ENCODE measurements at regions not wholly inside any gene's neighbourhood (a gene's known extent, or its start where the extent isn't known, plus 50 kb on each side); places are given as distances from the start of the nearest gene placed in this dataset.

GRCh38 chr11:70603756-70604211, 205.5 kb downstream of the CTTN start:
- DNase-seq (ENCODE audit: extremely low spot score), result no peak
- Histone ChIP-seq H3K4me1 (ENCODE audit: insufficient read depth) (no peaks in the 10 kb centered on the region), H3K4me3 (ENCODE audit: low read depth, low read length) (no peak overlapping the region), H3K27ac (ENCODE audit: low read depth) (no peak overlapping the region), H3K36me3 (ENCODE audit: insufficient read depth) (no peaks in the 10 kb centered on the region)
- 53% methylated on average over 9 of the region's 9 CpGs for WGBS

- no peak for DNase-seq (ENCODE audit: extremely low spot score)
- no peaks in the 10 kb centered on the region for H3K4me1 ChIP-seq (ENCODE audit: insufficient read depth)
- no peak overlapping the region for H3K4me3 ChIP-seq (ENCODE audit: low read depth, low read length)
- 83% methylated on average over 11 of the region's 11 CpGs for WGBS
- H3K27ac ChIP-seq (ENCODE audit: low read depth), result no peak overlapping the region
- no peaks in the 10 kb centered on the region for H3K36me3 ChIP-seq (ENCODE audit: insufficient read depth)
Measured at GRCh38 chr11:70604221-70604620, 205.9 kb downstream of the CTTN start.

GRCh38 chr11:70604630-70605467, 206.5 kb downstream of the CTTN start:
- Histone ChIP-seq H3K36me3 (ENCODE audit: insufficient read depth) (no peaks in the 10 kb centered on the region), H3K27ac (ENCODE audit: low read depth) (no peak overlapping the region), H3K4me1 (ENCODE audit: insufficient read depth) (no peaks in the 10 kb centered on the region), H3K4me3 (ENCODE audit: low read depth, low read length) (no peak overlapping the region)
- DNase-seq (ENCODE audit: extremely low spot score), result no peak
- 73% methylated on average over 20 of the region's 20 CpGs for WGBS

GRCh38 chr11:70605468-70605815, 207.1 kb downstream of the CTTN start:
- WGBS, result 84% methylated on average over 14 of the region's 14 CpGs
- no peak overlapping the region for H3K27ac ChIP-seq (ENCODE audit: low read depth)
- H3K36me3 ChIP-seq (ENCODE audit: insufficient read depth), result no peaks in the 10 kb centered on the region
- no peak for DNase-seq (ENCODE audit: extremely low spot score)
- no peak overlapping the region for H3K4me3 ChIP-seq (ENCODE audit: low read depth, low read length)
- H3K4me1 ChIP-seq (ENCODE audit: insufficient read depth), result no peaks in the 10 kb centered on the region

GRCh38 chr11:70605846-70606245, 207.5 kb downstream of the CTTN start:
- Histone ChIP-seq H3K4me1 (ENCODE audit: insufficient read depth) (no peaks in the 10 kb centered on the region), H3K36me3 (ENCODE audit: insufficient read depth) (no peaks in the 10 kb centered on the region), H3K27ac (ENCODE audit: low read depth) (no peak overlapping the region), H3K4me3 (ENCODE audit: low read depth, low read length) (no peak overlapping the region)
- DNase-seq (ENCODE audit: extremely low spot score), result no peak
- 57% methylated on average over 5 of the region's 5 CpGs for WGBS

GRCh38 chr11:70606248-70606950, 208.1 kb downstream of the CTTN start:
- Histone ChIP-seq H3K27ac (ENCODE audit: low read depth) (no peak overlapping the region), H3K36me3 (ENCODE audit: insufficient read depth) (no peaks in the 10 kb centered on the region), H3K4me1 (ENCODE audit: insufficient read depth) (no peaks in the 10 kb centered on the region), H3K4me3 (ENCODE audit: low read depth, low read length) (no peak overlapping the region)
- WGBS, result 93% methylated on average over 12 of the region's 12 CpGs
- no peak for DNase-seq (ENCODE audit: extremely low spot score)

- 89% methylated on average over 10 of the region's 10 CpGs for WGBS
- Histone ChIP-seq H3K36me3 (ENCODE audit: insufficient read depth) (no peaks in the 10 kb centered on the region), H3K27ac (ENCODE audit: low read depth) (no peak overlapping the region), H3K4me3 (ENCODE audit: low read depth, low read length) (no peak overlapping the region), H3K4me1 (ENCODE audit: insufficient read depth) (no peaks in the 10 kb centered on the region)
- DNase-seq (ENCODE audit: extremely low spot score), result no peak
Measured at GRCh38 chr11:70606951-70607330, 208.6 kb downstream of the CTTN start.

- 92% methylated on average over 6 of the region's 6 CpGs for WGBS
Measured at GRCh38 chr11:70607561-70607960, 209.2 kb downstream of the CTTN start.

GRCh38 chr11:70608568-70609470, 210.5 kb downstream of the CTTN start:
- DNase-seq (ENCODE audit: extremely low spot score), result no peak
- 55% methylated on average over 35 of the region's 35 CpGs for WGBS
- Histone ChIP-seq H3K4me1 (ENCODE audit: insufficient read depth) (no peaks in the 10 kb centered on the region), H3K27ac (ENCODE audit: low read depth) (no peak overlapping the region), H3K4me3 (ENCODE audit: low read depth, low read length) (no peak overlapping the region), H3K36me3 (ENCODE audit: insufficient read depth) (no peaks in the 10 kb centered on the region)

More at GRCh38 chr11:70607561-70607960, 209.2 kb downstream of the CTTN start:
- DNase-seq (ENCODE audit: extremely low spot score), result no peak
- Histone ChIP-seq H3K4me3 (ENCODE audit: low read depth, low read length) (no peak overlapping the region), H3K4me1 (ENCODE audit: insufficient read depth) (no peaks in the 10 kb centered on the region), H3K36me3 (ENCODE audit: insufficient read depth) (no peaks in the 10 kb centered on the region), H3K27ac (ENCODE audit: low read depth) (no peak overlapping the region)

GRCh38 chr11:70610566-70611565, 212.5 kb downstream of the CTTN start:
- DNase-seq (ENCODE audit: extremely low spot score), result peak; percentile 37
- Histone ChIP-seq H3K4me1 (ENCODE audit: insufficient read depth) (no peaks in the 10 kb centered on the region), H3K4me3 (ENCODE audit: low read depth, low read length) (no peak overlapping the region), H3K27ac (ENCODE audit: low read depth) (no peak overlapping the region), H3K36me3 (ENCODE audit: insufficient read depth) (no peaks in the 10 kb centered on the region)
- 42% methylated on average over 22 of the region's 22 CpGs for WGBS

GRCh38 chr11:70611821-70612220, 213.5 kb downstream of the CTTN start:
- Histone ChIP-seq H3K36me3 (ENCODE audit: insufficient read depth) (no peaks in the 10 kb centered on the region), H3K27ac (ENCODE audit: low read depth) (no peak overlapping the region), H3K4me1 (ENCODE audit: insufficient read depth) (no peaks in the 10 kb centered on the region), H3K4me3 (ENCODE audit: low read depth, low read length) (no peak overlapping the region)
- WGBS, result 48% methylated on average over 14 of the region's 14 CpGs
- DNase-seq (ENCODE audit: extremely low spot score), result no peak

- no peak overlapping the region for H3K4me3 ChIP-seq (ENCODE audit: low read depth, low read length)
- no peaks in the 10 kb centered on the region for H3K36me3 ChIP-seq (ENCODE audit: insufficient read depth)
- H3K27ac ChIP-seq (ENCODE audit: low read depth), result no peak overlapping the region
- no peak for DNase-seq (ENCODE audit: extremely low spot score)
- no peaks in the 10 kb centered on the region for H3K4me1 ChIP-seq (ENCODE audit: insufficient read depth)
- 83% methylated on average over 24 of the region's 24 CpGs for WGBS
Measured at GRCh38 chr11:70612459-70613141, 214.3 kb downstream of the CTTN start.
